ENCODE measurements at regions not wholly inside any gene's neighbourhood (a gene's known extent, or its start where the extent isn't known, plus 50 kb on each side); places are given as distances from the start of the nearest gene placed in this dataset.

DNA sequence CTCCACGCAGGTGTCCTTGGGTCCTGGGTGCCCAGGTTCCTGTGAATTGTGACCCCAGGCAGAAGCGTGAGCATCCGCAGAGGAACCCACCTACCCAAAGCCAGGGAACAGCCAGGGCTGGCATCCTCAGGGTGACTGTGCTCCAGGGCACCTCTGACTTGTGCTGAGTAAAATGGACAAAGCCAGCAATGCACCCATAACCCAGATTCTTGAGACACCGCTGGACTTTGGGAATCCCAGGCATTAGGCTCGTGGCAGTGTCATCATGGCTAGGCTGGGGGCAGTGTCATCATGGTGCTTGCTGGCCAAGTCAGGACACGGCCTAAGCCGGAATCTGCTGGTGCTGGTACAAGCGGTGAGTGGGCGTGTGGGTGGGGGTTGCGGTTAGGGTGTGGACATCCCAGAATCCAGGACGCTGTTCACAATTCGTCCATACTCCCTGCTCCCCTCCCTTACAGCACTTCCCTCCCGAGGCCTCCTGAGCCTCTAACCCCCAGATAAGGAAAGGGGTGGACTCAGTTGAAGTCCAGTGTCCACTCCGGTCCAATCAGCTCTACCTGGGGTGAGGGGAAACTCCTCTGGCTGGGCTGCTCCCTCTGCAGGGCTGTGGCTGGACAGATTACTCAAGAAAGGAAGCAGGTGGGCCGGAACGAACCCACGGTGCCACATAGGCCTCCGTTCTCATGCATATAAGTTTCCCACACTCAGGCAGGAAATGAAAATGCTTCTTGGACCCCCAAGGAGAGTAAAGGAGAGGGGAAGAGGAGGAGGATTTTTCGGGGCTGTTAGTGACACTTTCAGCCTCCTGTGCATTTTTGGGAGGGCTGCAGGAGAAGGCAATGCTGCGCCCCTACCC, 138.9 kb downstream of the SEC14L1 start (continued):
- TF ChIP-seq, protein P1, sequence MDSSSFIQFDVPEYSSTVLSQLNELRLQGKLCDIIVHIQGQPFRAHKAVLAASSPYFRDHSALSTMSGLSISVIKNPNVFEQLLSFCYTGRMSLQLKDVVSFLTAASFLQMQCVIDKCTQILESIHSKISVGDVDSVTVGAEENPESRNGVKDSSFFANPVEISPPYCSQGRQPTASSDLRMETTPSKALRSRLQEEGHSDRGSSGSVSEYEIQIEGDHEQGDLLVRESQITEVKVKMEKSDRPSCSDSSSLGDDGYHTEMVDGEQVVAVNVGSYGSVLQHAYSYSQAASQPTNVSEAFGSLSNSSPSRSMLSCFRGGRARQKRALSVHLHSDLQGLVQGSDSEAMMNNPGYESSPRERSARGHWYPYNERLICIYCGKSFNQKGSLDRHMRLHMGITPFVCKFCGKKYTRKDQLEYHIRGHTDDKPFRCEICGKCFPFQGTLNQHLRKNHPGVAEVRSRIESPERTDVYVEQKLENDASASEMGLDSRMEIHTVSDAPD (CRISPR knock-in tag; IDR thresholded peaks at IDR 0.05), result no peak
- TF ChIP-seq MYC (IDR thresholded peaks at IDR 0.05; ENCODE audit: low read depth, low read length), result peak; percentile 21; the same call in 1 of the 2 replicates
- no peak for TF ChIP-seq MYC (CRISPR knock-in tag; IDR thresholded peaks at IDR 0.05; ENCODE audit: borderline replicate concordance, low read depth)
- TF ChIP-seq, protein P2, sequence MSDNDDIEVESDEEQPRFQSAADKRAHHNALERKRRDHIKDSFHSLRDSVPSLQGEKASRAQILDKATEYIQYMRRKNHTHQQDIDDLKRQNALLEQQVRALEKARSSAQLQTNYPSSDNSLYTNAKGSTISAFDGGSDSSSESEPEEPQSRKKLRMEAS (CRISPR knock-in tag; IDR thresholded peaks at IDR 0.05), result peak; percentile 51; the same call in 1 of the 2 replicates
- TF ChIP-seq ILF3 (IDR thresholded peaks at IDR 0.05; ENCODE audit: borderline replicate concordance), result no peak
- TF ChIP-seq BHLHE40 (IDR thresholded peaks at IDR 0.05; ENCODE audit: low read length), result peak; percentile 14; the same call in 1 of the 2 replicates
- TF ChIP-seq HNRNPL (IDR thresholded peaks at IDR 0.05; ENCODE audit: low read depth, low read length), result no peak
- TF ChIP-seq MYBL2 (IDR thresholded peaks at IDR 0.05; ENCODE audit: low read depth), result no peak
- no peak for TF ChIP-seq MYBL2 (CRISPR knock-in tag; IDR thresholded peaks at IDR 0.05; ENCODE audit: borderline replicate concordance)
- TF ChIP-seq TBL1XR1 (IDR thresholded peaks at IDR 0.05; ENCODE audit: low read length in 2 of 2), result peak in 1 of 2 experiments; percentile 32; a peak in 1 of 4 replicates
- TF ChIP-seq, protein P3, sequence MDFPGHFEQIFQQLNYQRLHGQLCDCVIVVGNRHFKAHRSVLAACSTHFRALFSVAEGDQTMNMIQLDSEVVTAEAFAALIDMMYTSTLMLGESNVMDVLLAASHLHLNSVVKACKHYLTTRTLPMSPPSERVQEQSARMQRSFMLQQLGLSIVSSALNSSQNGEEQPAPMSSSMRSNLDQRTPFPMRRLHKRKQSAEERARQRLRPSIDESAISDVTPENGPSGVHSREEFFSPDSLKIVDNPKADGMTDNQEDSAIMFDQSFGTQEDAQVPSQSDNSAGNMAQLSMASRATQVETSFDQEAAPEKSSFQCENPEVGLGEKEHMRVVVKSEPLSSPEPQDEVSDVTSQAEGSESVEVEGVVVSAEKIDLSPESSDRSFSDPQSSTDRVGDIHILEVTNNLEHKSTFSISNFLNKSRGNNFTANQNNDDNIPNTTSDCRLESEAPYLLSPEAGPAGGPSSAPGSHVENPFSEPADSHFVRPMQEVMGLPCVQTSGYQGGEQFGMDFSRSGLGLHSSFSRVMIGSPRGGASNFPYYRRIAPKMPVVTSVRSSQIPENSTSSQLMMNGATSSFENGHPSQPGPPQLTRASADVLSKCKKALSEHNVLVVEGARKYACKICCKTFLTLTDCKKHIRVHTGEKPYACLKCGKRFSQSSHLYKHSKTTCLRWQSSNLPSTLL (IDR thresholded peaks at IDR 0.05), result peak; percentile 90
- TF ChIP-seq, protein P4, sequence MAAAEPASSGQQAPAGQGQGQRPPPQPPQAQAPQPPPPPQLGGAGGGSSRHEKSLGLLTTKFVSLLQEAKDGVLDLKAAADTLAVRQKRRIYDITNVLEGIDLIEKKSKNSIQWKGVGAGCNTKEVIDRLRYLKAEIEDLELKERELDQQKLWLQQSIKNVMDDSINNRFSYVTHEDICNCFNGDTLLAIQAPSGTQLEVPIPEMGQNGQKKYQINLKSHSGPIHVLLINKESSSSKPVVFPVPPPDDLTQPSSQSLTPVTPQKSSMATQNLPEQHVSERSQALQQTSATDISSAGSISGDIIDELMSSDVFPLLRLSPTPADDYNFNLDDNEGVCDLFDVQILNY (CRISPR knock-in tag; IDR thresholded peaks at IDR 0.05), result no peak
- TF ChIP-seq, protein P5, sequence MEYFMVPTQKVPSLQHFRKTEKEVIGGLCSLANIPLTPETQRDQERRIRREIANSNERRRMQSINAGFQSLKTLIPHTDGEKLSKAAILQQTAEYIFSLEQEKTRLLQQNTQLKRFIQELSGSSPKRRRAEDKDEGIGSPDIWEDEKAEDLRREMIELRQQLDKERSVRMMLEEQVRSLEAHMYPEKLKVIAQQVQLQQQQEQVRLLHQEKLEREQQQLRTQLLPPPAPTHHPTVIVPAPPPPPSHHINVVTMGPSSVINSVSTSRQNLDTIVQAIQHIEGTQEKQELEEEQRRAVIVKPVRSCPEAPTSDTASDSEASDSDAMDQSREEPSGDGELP (CRISPR knock-in tag; IDR thresholded peaks at IDR 0.05; ENCODE audit: borderline replicate concordance), result peak; percentile 59
- no peak for TF ChIP-seq MCM2 (IDR thresholded peaks at IDR 0.05; ENCODE audit: low read depth)
- no peak for TF ChIP-seq ZBED1 (IDR thresholded peaks at IDR 0.05)
- no peak for TF ChIP-seq RBM14 (IDR thresholded peaks at IDR 0.05; ENCODE audit: borderline replicate concordance, insufficient read depth, low read depth, low read length)
- TF ChIP-seq, protein P6, sequence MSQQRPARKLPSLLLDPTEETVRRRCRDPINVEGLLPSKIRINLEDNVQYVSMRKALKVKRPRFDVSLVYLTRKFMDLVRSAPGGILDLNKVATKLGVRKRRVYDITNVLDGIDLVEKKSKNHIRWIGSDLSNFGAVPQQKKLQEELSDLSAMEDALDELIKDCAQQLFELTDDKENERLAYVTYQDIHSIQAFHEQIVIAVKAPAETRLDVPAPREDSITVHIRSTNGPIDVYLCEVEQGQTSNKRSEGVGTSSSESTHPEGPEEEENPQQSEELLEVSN (IDR thresholded peaks at IDR 0.05; ENCODE audit: borderline replicate concordance in 1 of 2, extremely low read depth in 1 of 2, insufficient read depth in 1 of 2, insufficient read length in 1 of 2, low read depth in 1 of 2, low read length in 1 of 2, poor library complexity in 1 of 2, severe bottlenecking in 1 of 2), result peak in 1 of 2 experiments; percentile 16
- no peak for TF ChIP-seq PCBP1 (IDR thresholded peaks at IDR 0.05; ENCODE audit: low read depth, low read length, poor library complexity, severe bottlenecking)
- TF ChIP-seq NEUROD1 (IDR thresholded peaks at IDR 0.05; ENCODE audit: borderline replicate concordance, low read depth, low read length, partially characterized antibody), result peak; percentile 27
